H9 (cell line): ENCODE measurements at regions not wholly inside any gene's neighbourhood (a gene's known extent, or its start where the extent isn't known, plus 50 kb on each side); places are given as distances from the start of the nearest gene placed in this dataset.

Experiments
- DNase-seq: peaks from one replicate; pipeline ENCODE4 v3.0.0-alpha.2; 2017
- H2AFZ ChIP-seq: one replicate; pipeline ENCODE4 v1.6.1; 2013; ENCODE audit warnings: mild to moderate bottlenecking, low read length, control low read depth, moderate library complexity
- H2AK5ac ChIP-seq: 2 replicates; pipeline ENCODE4 v1.6.1; 2013; ENCODE audit warnings: low read length, control low read depth, mixed read lengths; ENCODE audit not compliant: insufficient read length
- H2BK120ac ChIP-seq: one replicate; pipeline ENCODE4 v1.6.1; 2013; ENCODE audit warnings: low read depth, mild to moderate bottlenecking, low read length, control low read depth, inconsistent platforms; ENCODE audit not compliant: poor library complexity, severe bottlenecking
- H2BK12ac ChIP-seq: 2 replicates; pipeline ENCODE4 v1.6.1; 2013; ENCODE audit warnings: low read length, control low read depth, mixed read lengths, low read depth; ENCODE audit not compliant: insufficient read length
- H2BK15ac ChIP-seq: 2 replicates; pipeline ENCODE4 v1.6.1; 2013; ENCODE audit warnings: low read depth, low read length, control low read depth
- H2BK20ac ChIP-seq: one replicate; pipeline ENCODE4 v1.6.1; 2013; ENCODE audit warnings: low read depth, mild to moderate bottlenecking, low read length, control low read depth, inconsistent platforms; ENCODE audit not compliant: poor library complexity, severe bottlenecking
- H2BK5ac ChIP-seq: 2 replicates; pipeline ENCODE4 v1.6.1; 2013; ENCODE audit warnings: low read length, control low read depth, mixed read lengths; ENCODE audit not compliant: insufficient read length
- H3K14ac ChIP-seq: 2 replicates; pipeline ENCODE4 v1.6.1; 2013; ENCODE audit warnings: low read length, control low read depth; ENCODE audit not compliant: insufficient read depth
- H3K18ac ChIP-seq: 2 replicates; pipeline ENCODE4 v1.6.1; 2013; ENCODE audit warnings: low read depth, mild to moderate bottlenecking, mixed read lengths, low read length, control low read depth; ENCODE audit not compliant: insufficient read length
- H3K23ac ChIP-seq: 2 replicates; pipeline ENCODE4 v1.6.1; 2013; ENCODE audit warnings: low read length, control low read depth, mixed read lengths, low read depth; ENCODE audit not compliant: insufficient read length
- H3K23me2 ChIP-seq: 2 replicates; pipeline ENCODE4 v1.6.1; 2013; ENCODE audit warnings: low read depth, mild to moderate bottlenecking, mixed read lengths, low read length, control low read depth; ENCODE audit not compliant: insufficient read length, poor library complexity, severe bottlenecking
- H3K27ac ChIP-seq: 2 replicates; pipeline ENCODE4 v1.5.1; 2013; ENCODE audit warnings: low read length, control low read depth, mixed read lengths, low read depth; ENCODE audit not compliant: insufficient read length
- H3K27me3 ChIP-seq: 2 replicates; pipeline ENCODE4 v1.6.1; 2013; ENCODE audit warnings: low read length, control low read depth, inconsistent platforms; ENCODE audit not compliant: insufficient read depth
- H3K4ac ChIP-seq: 2 replicates; pipeline ENCODE4 v1.6.1; 2013; ENCODE audit warnings: low read depth, mild to moderate bottlenecking, control low read depth, inconsistent platforms, low read length, moderate library complexity
- H3K4me1 ChIP-seq: 2 replicates; pipeline ENCODE4 v1.6.1; 2013; ENCODE audit warnings: low read length, control low read depth, inconsistent platforms; ENCODE audit not compliant: insufficient read depth
- H3K4me2 ChIP-seq: 2 replicates; pipeline ENCODE4 v1.6.1; 2013; ENCODE audit warnings: low read length, control low read depth, mixed read lengths; ENCODE audit not compliant: insufficient read length, insufficient read depth
- H3K56ac ChIP-seq: 2 replicates; pipeline ENCODE4 v1.6.1; 2013; ENCODE audit warnings: low read depth, mild to moderate bottlenecking, mixed read lengths, low read length, control low read depth; ENCODE audit not compliant: insufficient read length
- H3K79me1 ChIP-seq: 2 replicates; pipeline ENCODE4 v1.6.1; 2013; ENCODE audit warnings: low read depth, mild to moderate bottlenecking, moderate library complexity, low read length, control low read depth, inconsistent platforms; ENCODE audit not compliant: insufficient read depth, poor library complexity, severe bottlenecking
- H3K79me2 ChIP-seq: 2 replicates; pipeline ENCODE4 v1.6.1; 2013; ENCODE audit warnings: low read length, control low read depth, inconsistent platforms; ENCODE audit not compliant: insufficient read depth
- H3K9ac ChIP-seq: 2 replicates; pipeline ENCODE4 v1.6.1; 2013; ENCODE audit warnings: low read length, control low read depth, mixed read lengths; ENCODE audit not compliant: insufficient read length; ENCODE audit errors: extremely low read depth
- H3K9me3 ChIP-seq: one replicate; pipeline ENCODE4 v1.6.1; 2013; ENCODE audit warnings: low read depth, low read length, inconsistent platforms; ENCODE audit not compliant: control insufficient read depth
- H3T11ph ChIP-seq: one replicate; pipeline ENCODE4 v1.6.1; 2013; ENCODE audit warnings: mild to moderate bottlenecking, low read length, control low read depth, inconsistent platforms
- H4K20me1 ChIP-seq: one replicate; pipeline ENCODE4 v1.6.1; 2013; ENCODE audit not compliant: control insufficient read depth, insufficient read length, insufficient read depth
- H4K5ac ChIP-seq: 2 replicates; pipeline ENCODE4 v1.6.1; 2013; ENCODE audit warnings: low read depth, mild to moderate bottlenecking, mixed read lengths, low read length, control low read depth; ENCODE audit not compliant: insufficient read length
- H4K8ac ChIP-seq: replicated peaks from 2 replicates; pipeline ENCODE4 v1.6.1; 2013; ENCODE audit warnings: low read length, control low read depth, mixed read lengths, low read depth; ENCODE audit not compliant: insufficient read length
- H4K91ac ChIP-seq: 2 replicates; pipeline ENCODE4 v1.6.1; 2013; ENCODE audit warnings: low read depth, mild to moderate bottlenecking, moderate library complexity, mixed read lengths, low read length, control low read depth; ENCODE audit not compliant: insufficient read length
- H3K27ac Mint-ChIP-seq, 3 experiments: 2 replicates in 2 of 3; 3 replicates in 1 of 3; pipeline ENCODE4 v1.8.0; 2020 to 2021; ENCODE audit warnings: mixed read lengths in 3 of 3, mild to moderate bottlenecking in 1 of 3, moderate library complexity in 1 of 3
- H3K27me3 Mint-ChIP-seq: 2 replicates; pipeline ENCODE4 v1.8.0; 2021; ENCODE audit warnings: low read depth, mild to moderate bottlenecking, moderate library complexity, mixed read lengths
- H3K36me3 Mint-ChIP-seq, 3 experiments: 2 replicates in 2 of 3; 3 replicates in 1 of 3; pipeline ENCODE4 v1.8.0; 2020 to 2021; ENCODE audit warnings: low read depth in 3 of 3, mixed read lengths in 3 of 3; ENCODE audit not compliant: insufficient read depth in 1 of 3
- H3K4me1 Mint-ChIP-seq, 2 experiments: 2 replicates each; pipeline ENCODE4 v1.8.0; 2020; ENCODE audit warnings: mixed read lengths in 2 of 2
- H3K4me3 Mint-ChIP-seq, 2 experiments: 2 replicates in 1 of 2; 3 replicates in 1 of 2; pipeline ENCODE4 v1.8.0; 2020 to 2021; ENCODE audit warnings: mild to moderate bottlenecking in 2 of 2, mixed read lengths in 2 of 2, moderate library complexity in 1 of 2
- H3K9me3 Mint-ChIP-seq, 2 experiments: 2 replicates in 1 of 2; 3 replicates in 1 of 2; pipeline ENCODE4 v1.8.0; 2020; ENCODE audit warnings: mild to moderate bottlenecking in 2 of 2, mixed read lengths in 2 of 2, moderate library complexity in 1 of 2
- CTCF ChIP-seq: fragments of 200-600 bp; sonication (generic); conservative IDR thresholded peaks from 3 replicates; pipeline ENCODE4 v1.8.0; 2021; ENCODE audit warnings: antibody characterized with exemption, mild to moderate bottlenecking
- WGBS: extraction: QIAGEN DNeasy Blood & Tissue Kit; methylation state at CpG from one replicate; pipeline ENCODE4 v1.1.7; 2013; ENCODE audit warnings: missing lambda C conversion rate, low lambda C conversion rate, mixed read lengths; ENCODE audit not compliant: insufficient read length; ENCODE audit errors: extremely low coverage; 5-methylcytosine and 5-hydroxymethylcytosine counted together

GRCh38 chr7:46054272-46054671 lies 133.2 kb upstream of the IGFBP3 start:
- Histone ChIP-seq H3K79me1 (no peaks in the 10 kb centered on the region), H3K4me1 (no peaks in the 10 kb centered on the region), H3K14ac (no peak overlapping the region), H3K23me2 (no peaks in the 10 kb centered on the region), H4K5ac (no peak overlapping the region), H3K27ac (no peak overlapping the region), H2BK12ac (no peak overlapping the region), H4K8ac (no peak overlapping the region), H2BK120ac (no peak overlapping the region), H3T11ph (no peak overlapping the region), H3K18ac (no peak overlapping the region), H3K4me2 (no peak overlapping the region), H2BK15ac (no peak overlapping the region), H3K4ac (no peak overlapping the region), H3K56ac (no peak overlapping the region), H3K9me3 (no peaks in the 10 kb centered on the region), H2BK20ac (no peak overlapping the region), H4K20me1 (no peaks in the 10 kb centered on the region), H3K27me3 (no peaks in the 10 kb centered on the region), H4K91ac (no peak overlapping the region), H3K9ac (no peak overlapping the region), H2AFZ (no peak overlapping the region), H3K79me2 (no peaks in the 10 kb centered on the region), H2AK5ac (no peak overlapping the region), H3K23ac (no peak overlapping the region), H2BK5ac (no peak overlapping the region)
- H3K27ac Mint-ChIP-seq: no peak overlapping the region
- H3K4me3 Mint-ChIP-seq: no peak overlapping the region
- no peak for TF ChIP-seq CTCF
- H3K9me3 Mint-ChIP-seq: peaks cover 0 to 3% of the 10 kb centered on the region in 2 experiments; a peak in 1 of 5 replicates
- no CpG with 5 or more reads among the region's 2 CpGs for WGBS
- no peaks in the 10 kb centered on the region for H3K27me3 Mint-ChIP-seq
- no peak for DNase-seq
- no peaks in the 10 kb centered on the region for H3K4me1 Mint-ChIP-seq
- H3K36me3 Mint-ChIP-seq: no peaks in the 10 kb centered on the region
